T47D (cell line): ENCODE measurements at regions not wholly inside any gene's neighbourhood (a gene's known extent, or its start where the extent isn't known, plus 50 kb on each side); places are given as distances from the start of the nearest gene placed in this dataset.

Experiments
- DNase-seq, 2 experiments: peaks; one replicate each; pipeline versions ENCODE4 v3.0.0 to v3.0.0-alpha.2; 2011 to 2012; ENCODE audit warnings: low read depth in 1 of 2, low spot score in 1 of 2
- JUND ChIP-seq: IDR thresholded peaks from 2 replicates; pipeline ENCODE4 v1.6.1; 2012; ENCODE audit warnings: low read depth
- in situ Hi-C: cut with HindIII; loops from 2 replicates; pipeline ENCODE4 v1.10.0; 2016; ENCODE audit warnings: low sequenced_read_pairs, low pct_unique_long_range_greater_than_20kb

GRCh38 chr7:121517591-121517990 lies 121.5 kb upstream of the FAM3C start:
- TF ChIP-seq JUND, result no peak
- DNase-seq, result no peak
- in situ Hi-C loops, result no loop called here

- no peak for TF ChIP-seq JUND
- in situ Hi-C loops, result no loop called here
- no peak for DNase-seq
Measured at GRCh38 chr7:121516821-121517220, 120.7 kb upstream of the FAM3C start.

GRCh38 chr7:121515630-121516401 lies 119.7 kb upstream of the FAM3C start:
- TF ChIP-seq JUND, result no peak
- no peak for DNase-seq
- in situ Hi-C loops, result no loop called here

GRCh38 chr7:121515229-121515628 lies 119.1 kb upstream of the FAM3C start:
- DNase-seq, result no peak
- no peak for TF ChIP-seq JUND

GRCh38 chr7:121513105-121513504 lies 117.0 kb upstream of the FAM3C start:
- no peak for TF ChIP-seq JUND
- in situ Hi-C loops, result no loop called here
- DNase-seq, result no peak

More at GRCh38 chr7:121515229-121515628, 119.1 kb upstream of the FAM3C start:
- in situ Hi-C loops, result no loop called here

GRCh38 chr7:121510858-121511482 lies 114.9 kb upstream of the FAM3C start:
- in situ Hi-C loops, result no loop called here
- DNase-seq, result peak in 1 of 2 experiments; percentile 31
- TF ChIP-seq JUND, result no peak

- DNase-seq, result no peak
- TF ChIP-seq JUND, result no peak
- in situ Hi-C loops, result no loop called here
Measured at GRCh38 chr7:121510302-121510701, 114.2 kb upstream of the FAM3C start.

- TF ChIP-seq JUND, result no peak
- no peak for DNase-seq
- in situ Hi-C loops, result no loop called here
Measured at GRCh38 chr7:121505540-121506182, 109.6 kb upstream of the FAM3C start.

GRCh38 chr7:121505021-121505420 lies 108.9 kb upstream of the FAM3C start:
- DNase-seq, result no peak
- in situ Hi-C loops, result no loop called here
- no peak for TF ChIP-seq JUND

- in situ Hi-C loops, result no loop called here
- TF ChIP-seq JUND, result no peak
- DNase-seq, result no peak
Measured at GRCh38 chr7:121504482-121504881, 108.4 kb upstream of the FAM3C start.

GRCh38 chr7:121503730-121504129 lies 107.6 kb upstream of the FAM3C start:
- in situ Hi-C loops, result no loop called here
- no peak for DNase-seq
- no peak for TF ChIP-seq JUND

- in situ Hi-C loops, result no loop called here
- DNase-seq, result no peak
- TF ChIP-seq JUND, result no peak
Measured at GRCh38 chr7:121503039-121503438, 106.9 kb upstream of the FAM3C start.

GRCh38 chr7:121501566-121501965 lies 105.5 kb upstream of the FAM3C start:
- in situ Hi-C loops, result no loop called here
- TF ChIP-seq JUND, result no peak
- no peak for DNase-seq
